ENCODE measurements at regions not wholly inside any gene's neighbourhood (a gene's known extent, or its start where the extent isn't known, plus 50 kb on each side); places are given as distances from the start of the nearest gene placed in this dataset.

DNA sequence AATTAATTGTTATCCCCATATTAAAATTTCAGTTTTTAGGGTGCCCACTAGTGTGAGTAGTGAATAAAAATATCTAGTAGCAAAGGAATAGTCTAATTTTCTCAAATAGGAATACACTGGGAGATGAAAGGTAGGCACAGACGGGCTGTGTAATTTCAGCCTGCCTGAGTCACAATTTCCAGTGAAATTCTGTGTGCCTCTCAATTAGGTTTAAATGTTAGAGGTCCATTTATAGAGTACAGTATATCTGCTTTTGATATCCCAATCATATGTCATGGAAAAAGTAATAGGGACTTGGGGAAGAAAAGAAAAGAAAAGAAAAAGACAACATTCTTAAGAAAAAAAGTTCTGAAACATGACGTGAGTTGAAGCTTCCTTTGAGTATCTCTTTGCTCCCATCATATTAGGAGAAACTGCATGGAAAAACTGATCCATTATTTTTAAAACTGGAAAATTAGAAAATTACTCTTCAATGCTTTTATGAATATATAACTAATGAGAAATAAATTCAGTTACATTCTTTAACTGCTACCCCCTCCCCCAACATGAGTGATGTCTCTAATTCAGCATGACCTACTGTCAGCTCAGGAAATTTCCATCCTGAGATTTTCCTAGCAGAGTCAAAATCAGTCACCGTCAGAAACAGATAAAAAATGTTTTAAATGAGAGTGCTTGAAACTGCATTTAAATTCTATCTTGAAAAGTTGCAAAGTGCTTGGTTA is 473.8 kb upstream of the HSF2 start:
- Histone ChIP-seq H3K27me3 (ENCODE audit: control insufficient read depth, insufficient read depth, low read length) (no peaks in the 10 kb centered on the region), H3K4me1 (no peaks in the 10 kb centered on the region), H3K9me3 (ENCODE audit: control insufficient read depth, low read length) (no peaks in the 10 kb centered on the region), H3K36me3 (ENCODE audit: control insufficient read depth, insufficient read depth, low read length) (no peaks in the 10 kb centered on the region), H3K4me3 (ENCODE audit: low read depth, low read length) (no peak overlapping the region), H3K4me2 (ENCODE audit: low read length) (no peak overlapping the region), H3K27ac (no peak overlapping the region), H3K9ac (no peak overlapping the region), H3K79me2 (no peaks in the 10 kb centered on the region), H2AFZ (no peak overlapping the region)
- TF ChIP-seq, protein P1, sequence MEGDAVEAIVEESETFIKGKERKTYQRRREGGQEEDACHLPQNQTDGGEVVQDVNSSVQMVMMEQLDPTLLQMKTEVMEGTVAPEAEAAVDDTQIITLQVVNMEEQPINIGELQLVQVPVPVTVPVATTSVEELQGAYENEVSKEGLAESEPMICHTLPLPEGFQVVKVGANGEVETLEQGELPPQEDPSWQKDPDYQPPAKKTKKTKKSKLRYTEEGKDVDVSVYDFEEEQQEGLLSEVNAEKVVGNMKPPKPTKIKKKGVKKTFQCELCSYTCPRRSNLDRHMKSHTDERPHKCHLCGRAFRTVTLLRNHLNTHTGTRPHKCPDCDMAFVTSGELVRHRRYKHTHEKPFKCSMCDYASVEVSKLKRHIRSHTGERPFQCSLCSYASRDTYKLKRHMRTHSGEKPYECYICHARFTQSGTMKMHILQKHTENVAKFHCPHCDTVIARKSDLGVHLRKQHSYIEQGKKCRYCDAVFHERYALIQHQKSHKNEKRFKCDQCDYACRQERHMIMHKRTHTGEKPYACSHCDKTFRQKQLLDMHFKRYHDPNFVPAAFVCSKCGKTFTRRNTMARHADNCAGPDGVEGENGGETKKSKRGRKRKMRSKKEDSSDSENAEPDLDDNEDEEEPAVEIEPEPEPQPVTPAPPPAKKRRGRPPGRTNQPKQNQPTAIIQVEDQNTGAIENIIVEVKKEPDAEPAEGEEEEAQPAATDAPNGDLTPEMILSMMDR (IDR thresholded peaks at IDR 0.05) = no peak

DNA sequence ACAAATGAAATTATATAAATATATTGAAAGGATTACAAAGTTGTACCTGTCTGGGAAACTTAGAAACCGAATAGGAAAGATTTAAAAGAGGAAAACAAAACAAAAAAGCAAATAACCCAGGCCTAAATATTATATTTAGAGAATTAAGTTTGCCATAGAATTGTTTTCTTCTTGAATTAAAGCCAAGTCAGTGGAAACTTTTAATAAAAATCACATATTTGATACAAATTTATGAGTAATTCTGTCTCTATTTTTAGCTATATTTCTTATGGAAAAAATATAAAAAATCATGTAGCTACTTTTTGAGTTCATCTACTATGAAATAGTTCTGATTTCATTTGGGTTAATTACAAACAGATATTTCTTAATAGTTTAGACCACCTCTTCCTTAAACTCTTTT is 470.2 kb upstream of the HSF2 start:
- Histone ChIP-seq H2AFZ (no peak overlapping the region), H3K79me2 (no peaks in the 10 kb centered on the region), H3K9me3 (ENCODE audit: control insufficient read depth, low read length) (no peaks in the 10 kb centered on the region), H3K4me1 (no peaks in the 10 kb centered on the region), H3K9ac (no peak overlapping the region), H3K27me3 (ENCODE audit: control insufficient read depth, insufficient read depth, low read length) (no peaks in the 10 kb centered on the region), H3K27ac (no peak overlapping the region), H3K4me3 (ENCODE audit: low read depth, low read length) (no peak overlapping the region), H3K4me2 (ENCODE audit: low read length) (no peak overlapping the region), H3K36me3 (ENCODE audit: control insufficient read depth, insufficient read depth, low read length) (no peaks in the 10 kb centered on the region)
- TF ChIP-seq, protein P1 (IDR thresholded peaks at IDR 0.05) = no peak

DNA sequence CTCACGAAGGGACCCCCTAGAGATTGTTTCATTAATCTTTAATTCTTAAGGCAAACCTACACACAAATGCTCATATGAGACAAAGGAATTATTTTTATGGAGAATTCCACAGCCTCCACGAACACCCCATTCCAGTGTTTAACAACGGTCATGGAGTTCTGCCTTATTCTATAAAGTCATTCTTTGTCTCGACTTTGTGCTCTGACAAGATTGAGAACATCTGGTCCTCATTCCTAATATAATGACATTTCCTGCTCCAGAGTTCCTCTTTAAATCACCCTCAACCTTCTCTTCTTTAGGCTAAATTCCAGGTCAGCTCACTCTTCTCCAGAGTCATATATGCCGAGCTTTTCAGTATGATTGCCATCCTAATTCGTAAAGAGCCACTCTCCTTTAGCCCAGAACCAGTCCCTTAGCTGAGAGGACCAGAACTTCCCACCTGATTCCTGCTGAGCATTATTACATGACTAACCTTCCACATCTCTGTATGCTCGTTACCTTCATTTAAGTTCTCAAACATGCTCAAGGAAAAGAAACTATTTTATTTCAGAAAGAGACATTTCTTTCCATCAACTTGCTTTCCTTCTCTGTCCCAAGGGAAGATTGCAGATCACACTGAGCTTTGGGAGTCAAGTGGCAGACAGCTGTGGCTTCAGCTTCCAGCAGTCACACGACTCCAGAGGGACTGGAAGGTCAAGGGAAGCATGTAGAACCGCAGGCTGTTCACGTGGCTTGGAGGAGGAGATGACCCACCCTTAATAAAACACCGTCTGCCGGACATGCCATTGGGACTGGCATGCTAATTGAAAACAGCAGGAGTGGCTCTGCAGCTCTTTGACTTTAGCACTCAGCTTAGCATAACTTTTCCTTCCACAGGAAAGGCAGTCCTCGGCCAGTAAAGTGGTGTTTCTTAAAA is 467.1 kb upstream of the HSF2 start:
- Histone ChIP-seq H3K4me1 (no peaks in the 10 kb centered on the region), H2AFZ (no peak overlapping the region), H3K27me3 (ENCODE audit: control insufficient read depth, insufficient read depth, low read length) (no peaks in the 10 kb centered on the region), H3K4me2 (ENCODE audit: low read length) (no peak overlapping the region), H3K4me3 (ENCODE audit: low read depth, low read length) (no peak overlapping the region), H3K36me3 (ENCODE audit: control insufficient read depth, insufficient read depth, low read length) (no peaks in the 10 kb centered on the region), H3K9me3 (ENCODE audit: control insufficient read depth, low read length) (no peaks in the 10 kb centered on the region), H3K9ac (no peak overlapping the region), H3K27ac (no peak overlapping the region), H3K79me2 (no peaks in the 10 kb centered on the region)
- TF ChIP-seq, protein P1 (IDR thresholded peaks at IDR 0.05) = no peak

DNA sequence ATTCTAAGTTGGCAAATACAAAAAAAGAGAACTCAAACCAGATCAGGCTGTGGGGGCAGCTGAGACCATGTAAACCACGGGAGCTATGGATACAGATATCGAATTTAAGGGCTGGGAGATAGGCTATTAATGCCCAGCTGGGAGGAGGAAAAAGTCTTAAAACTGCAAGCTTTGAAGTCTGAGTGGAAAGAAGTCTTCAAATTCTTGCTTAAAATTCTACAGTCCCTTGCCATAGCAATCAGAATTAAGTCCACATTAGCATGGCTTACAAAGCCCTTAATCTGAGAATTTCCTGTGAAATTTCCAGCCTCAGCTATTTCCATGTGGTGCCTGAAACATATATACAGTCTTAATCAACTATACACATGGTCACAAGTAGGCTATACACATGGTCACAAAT is 465.0 kb upstream of the HSF2 start:
- no peak overlapping the region for H2AFZ ChIP-seq
- H3K9ac ChIP-seq = no peak overlapping the region
- no peaks in the 10 kb centered on the region for H3K79me2 ChIP-seq
- H3K4me3 ChIP-seq (ENCODE audit: low read depth, low read length) = no peak overlapping the region
- no peaks in the 10 kb centered on the region for H3K36me3 ChIP-seq (ENCODE audit: control insufficient read depth, insufficient read depth, low read length)
- H3K9me3 ChIP-seq (ENCODE audit: control insufficient read depth, low read length) = no peaks in the 10 kb centered on the region
- H3K4me1 ChIP-seq = no peaks in the 10 kb centered on the region
- no peaks in the 10 kb centered on the region for H3K27me3 ChIP-seq (ENCODE audit: control insufficient read depth, insufficient read depth, low read length)
- H3K27ac ChIP-seq = no peak overlapping the region
- TF ChIP-seq, protein P1 (IDR thresholded peaks at IDR 0.05) = no peak
- H3K4me2 ChIP-seq (ENCODE audit: low read length) = no peak overlapping the region

Data from parathyroid adenoma (tissue), 2 donors.